HUES48 (cell line): ENCODE measurements at regions not wholly inside any gene's neighbourhood (a gene's known extent, or its start where the extent isn't known, plus 50 kb on each side); places are given as distances from the start of the nearest gene placed in this dataset.

ENCODE experiments used
- H3K27ac ChIP-seq: one replicate; pipeline ENCODE4 v1.7.0; 2013; ENCODE audit warnings: low read depth, low read length, inconsistent platforms
- H3K27me3 ChIP-seq: 2 replicates; pipeline ENCODE4 v1.6.1; 2013; ENCODE audit warnings: mild to moderate bottlenecking, low read length; ENCODE audit not compliant: control insufficient read depth, insufficient read depth
- H3K36me3 ChIP-seq: 2 replicates; pipeline ENCODE4 v1.6.1; 2013; ENCODE audit warnings: low read length; ENCODE audit not compliant: control insufficient read depth, insufficient read depth
- H3K4me1 ChIP-seq: 2 replicates; pipeline ENCODE4 v1.6.1; 2013; ENCODE audit warnings: mild to moderate bottlenecking, low read length; ENCODE audit not compliant: control insufficient read depth, insufficient read depth
- H3K4me3 ChIP-seq: 2 replicates; pipeline ENCODE4 v1.5.1; 2013; ENCODE audit warnings: mild to moderate bottlenecking, low read depth, low read length
- H3K9ac ChIP-seq: 2 replicates; pipeline ENCODE4 v1.6.1; 2013; ENCODE audit warnings: mild to moderate bottlenecking, low read depth, low read length, moderate library complexity
- H3K9me3 ChIP-seq: 2 replicates; pipeline ENCODE4 v1.6.1; 2013; ENCODE audit warnings: low read length; ENCODE audit not compliant: control insufficient read depth, insufficient read depth

GRCh38 chr20:39898467-39898852, 790.6 kb downstream of the MAFB start:
- Histone ChIP-seq H3K4me1 (peaks cover 33% of the 10 kb centered on the region), H3K27me3 (no peaks in the 10 kb centered on the region), H3K4me3 (no peak overlapping the region), H3K9ac (no peak overlapping the region), H3K27ac (no peak overlapping the region), H3K36me3 (no peaks in the 10 kb centered on the region), H3K9me3 (no peaks in the 10 kb centered on the region)

DNA sequence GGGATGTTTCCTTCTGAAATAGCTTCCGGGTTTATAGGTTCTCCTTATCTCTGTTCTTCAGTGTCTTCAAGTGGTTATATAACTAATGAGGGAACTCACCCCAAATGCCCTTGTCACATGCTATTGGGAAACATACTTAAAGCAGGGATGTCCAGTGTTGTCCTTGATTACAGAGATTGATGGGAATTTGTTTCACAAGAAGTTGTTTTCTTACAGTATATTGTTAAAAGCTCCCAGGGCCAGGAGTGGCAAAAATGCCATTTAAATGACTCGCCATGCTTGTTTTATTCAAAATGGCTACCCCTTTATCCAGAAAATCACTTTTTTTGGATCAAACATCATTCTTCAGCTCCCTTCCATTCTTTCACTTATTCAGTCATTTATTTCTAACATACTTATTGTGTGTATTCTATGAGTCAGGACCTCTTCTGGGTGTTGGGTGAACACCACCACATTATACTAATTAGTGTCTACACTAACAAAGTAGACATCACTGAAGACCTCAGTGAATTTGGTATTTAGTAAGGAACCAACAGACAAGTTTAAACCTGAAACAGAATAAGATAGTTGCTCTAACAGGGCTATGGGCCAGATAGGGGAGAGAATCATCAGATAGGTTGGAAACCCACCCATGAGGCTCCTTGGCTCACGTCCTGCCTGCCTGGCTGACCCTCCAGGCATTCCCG, 791.1 kb downstream of the MAFB start:
- no peak overlapping the region for H3K9ac ChIP-seq
- no peaks in the 10 kb centered on the region for H3K27me3 ChIP-seq
- H3K9me3 ChIP-seq, result no peaks in the 10 kb centered on the region
- peaks cover 33% of the 10 kb centered on the region for H3K4me1 ChIP-seq
- H3K36me3 ChIP-seq, result no peaks in the 10 kb centered on the region
- H3K4me3 ChIP-seq, result no peak overlapping the region
- no peak overlapping the region for H3K27ac ChIP-seq

- H3K27ac ChIP-seq, result no peak overlapping the region
- H3K9me3 ChIP-seq, result no peaks in the 10 kb centered on the region
- H3K4me1 ChIP-seq, result peaks cover 33% of the 10 kb centered on the region
- no peak overlapping the region for H3K9ac ChIP-seq
- H3K36me3 ChIP-seq, result no peaks in the 10 kb centered on the region
- H3K4me3 ChIP-seq, result no peak overlapping the region
- no peaks in the 10 kb centered on the region for H3K27me3 ChIP-seq
Measured at GRCh38 chr20:39897058-39897457, 792.0 kb downstream of the MAFB start.

- H3K9ac ChIP-seq, result no peak overlapping the region
- no peaks in the 10 kb centered on the region for H3K36me3 ChIP-seq
- no peaks in the 10 kb centered on the region for H3K9me3 ChIP-seq
- H3K27me3 ChIP-seq, result no peaks in the 10 kb centered on the region
- H3K4me1 ChIP-seq, result peaks cover 5% of the 10 kb centered on the region; the same call in 1 of the 2 replicates
- no peak overlapping the region for H3K4me3 ChIP-seq
- H3K27ac ChIP-seq, result no peak overlapping the region
Measured at GRCh38 chr20:39894067-39894466, 795.0 kb downstream of the MAFB start.

DNA sequence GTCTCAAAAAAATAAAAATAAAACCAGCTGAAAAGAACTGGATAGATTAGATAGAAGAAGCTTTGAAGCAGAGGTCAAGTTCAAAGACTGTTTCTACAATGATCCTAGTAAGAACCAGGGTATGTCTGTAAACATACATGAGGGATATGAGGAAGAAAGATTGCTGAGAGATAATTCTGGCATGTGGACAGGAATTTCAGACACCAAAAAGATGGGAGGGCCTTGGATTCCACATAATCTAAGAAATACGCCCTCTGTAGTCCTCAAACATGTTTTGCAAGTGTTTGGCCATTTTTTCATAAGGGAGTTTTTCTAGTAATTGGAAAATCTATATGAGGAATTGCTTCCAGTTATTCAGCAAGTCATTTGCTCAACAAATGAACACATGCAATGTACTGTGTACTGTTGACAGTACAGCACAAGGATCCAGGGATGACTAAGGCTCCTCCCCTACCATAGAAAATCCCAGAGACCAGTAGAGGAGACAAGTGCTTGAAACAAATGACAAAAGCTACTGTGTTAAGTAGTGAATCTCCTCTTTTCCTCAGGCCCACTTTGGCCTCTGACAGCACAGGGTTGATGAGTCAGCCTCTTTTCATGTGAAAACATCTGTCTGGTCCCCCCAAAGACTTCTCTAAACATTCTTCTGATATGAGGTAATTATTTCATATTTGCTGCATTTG, 795.9 kb downstream of the MAFB start:
- H3K9me3 ChIP-seq, result no peaks in the 10 kb centered on the region
- no peaks in the 10 kb centered on the region for H3K27me3 ChIP-seq
- H3K27ac ChIP-seq, result no peak overlapping the region
- H3K9ac ChIP-seq, result no peak overlapping the region
- H3K36me3 ChIP-seq, result no peaks in the 10 kb centered on the region
- no peak overlapping the region for H3K4me3 ChIP-seq
- no peaks in the 10 kb centered on the region for H3K4me1 ChIP-seq

DNA sequence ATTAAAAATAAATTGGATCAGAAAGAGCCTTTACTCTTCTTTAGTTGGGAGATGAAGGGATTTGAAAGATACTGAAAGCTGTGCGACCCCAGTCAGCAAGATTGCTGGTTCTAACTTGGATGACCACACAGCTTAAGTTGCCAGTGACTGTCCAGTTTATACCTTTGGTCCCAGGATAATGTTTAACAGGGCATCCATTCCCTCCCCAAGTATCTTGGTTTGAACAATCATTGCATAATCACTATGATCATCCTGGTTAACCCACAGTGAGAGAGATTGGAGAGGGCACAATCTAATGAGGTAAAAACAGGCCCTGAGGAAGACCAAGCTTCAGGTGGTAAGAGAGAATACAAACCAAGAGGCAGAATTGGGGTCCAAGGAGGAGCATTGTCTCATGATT, 798.3 kb downstream of the MAFB start:
- Histone ChIP-seq H3K4me3 (no peak overlapping the region), H3K9ac (no peak overlapping the region), H3K27me3 (no peaks in the 10 kb centered on the region), H3K9me3 (no peaks in the 10 kb centered on the region), H3K36me3 (no peaks in the 10 kb centered on the region), H3K27ac (no peak overlapping the region), H3K4me1 (peaks cover 8% of the 10 kb centered on the region)

GRCh38 chr20:39888310-39888709, 800.7 kb downstream of the MAFB start:
- Histone ChIP-seq H3K27ac (no peak overlapping the region), H3K4me1 (peaks cover 11% of the 10 kb centered on the region), H3K9me3 (no peaks in the 10 kb centered on the region), H3K27me3 (no peaks in the 10 kb centered on the region), H3K9ac (no peak overlapping the region), H3K4me3 (no peak overlapping the region), H3K36me3 (no peaks in the 10 kb centered on the region)

GRCh38 chr20:39886650-39887190, 802.3 kb downstream of the MAFB start:
- Histone ChIP-seq H3K9ac (no peak overlapping the region), H3K27me3 (no peaks in the 10 kb centered on the region), H3K4me3 (no peak overlapping the region), H3K36me3 (no peaks in the 10 kb centered on the region), H3K4me1 (peaks cover 11% of the 10 kb centered on the region), H3K27ac (no peak overlapping the region), H3K9me3 (peaks cover 3% of the 10 kb centered on the region)

- Histone ChIP-seq H3K27ac (no peak overlapping the region), H3K9me3 (peaks cover 3% of the 10 kb centered on the region), H3K9ac (no peak overlapping the region; the same call in 1 of the 2 replicates), H3K4me1 (peaks cover 11% of the 10 kb centered on the region), H3K27me3 (no peaks in the 10 kb centered on the region), H3K4me3 (no peak overlapping the region), H3K36me3 (no peaks in the 10 kb centered on the region)
Measured at GRCh38 chr20:39885975-39886649, 802.9 kb downstream of the MAFB start.

GRCh38 chr20:39882806-39883205, 806.2 kb downstream of the MAFB start:
- peaks cover 3% of the 10 kb centered on the region for H3K9me3 ChIP-seq
- H3K9ac ChIP-seq, result no peak overlapping the region
- H3K36me3 ChIP-seq, result no peaks in the 10 kb centered on the region
- H3K4me3 ChIP-seq, result no peak overlapping the region
- no peak overlapping the region for H3K27ac ChIP-seq
- H3K27me3 ChIP-seq, result no peaks in the 10 kb centered on the region
- H3K4me1 ChIP-seq, result peaks cover 18% of the 10 kb centered on the region

DNA sequence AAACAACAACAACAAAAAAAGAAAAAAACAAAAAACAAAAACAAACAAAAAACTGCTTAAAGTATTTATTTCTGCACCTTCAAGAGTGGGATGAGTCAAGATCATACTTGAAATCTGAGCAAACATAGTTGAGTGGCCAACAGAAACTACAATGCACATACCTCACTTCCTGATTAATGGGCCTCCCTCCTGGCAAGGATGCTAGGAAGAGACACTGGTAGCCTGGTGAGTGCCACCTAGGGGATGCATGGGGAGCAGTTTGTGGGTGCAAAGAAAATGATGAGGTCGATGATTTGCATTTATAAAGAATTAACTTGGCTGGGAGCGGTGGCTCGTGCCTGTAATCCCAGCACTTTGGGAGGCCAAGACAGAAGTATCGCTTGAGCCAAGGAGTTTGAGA, 808.1 kb downstream of the MAFB start:
- H3K27me3 ChIP-seq, result no peaks in the 10 kb centered on the region
- peaks cover 3% of the 10 kb centered on the region for H3K9me3 ChIP-seq
- no peak overlapping the region for H3K27ac ChIP-seq
- no peaks in the 10 kb centered on the region for H3K36me3 ChIP-seq
- H3K4me1 ChIP-seq, result peaks cover 12% of the 10 kb centered on the region
- no peak overlapping the region for H3K4me3 ChIP-seq
- no peak overlapping the region for H3K9ac ChIP-seq
